Erythroblast (primary cell): ENCODE measurements at regions not wholly inside any gene's neighbourhood (a gene's known extent, or its start where the extent isn't known, plus 50 kb on each side); places are given as distances from the start of the nearest gene placed in this dataset.

Source experiments
- GATA1 ChIP-seq: IDR thresholded peaks from 2 replicates; pipeline ENCODE4 v1.6.1; 2011; ENCODE audit warnings: low read depth, mild to moderate bottlenecking, control low read depth, low read length, moderate library complexity
- POLR2A ChIP-seq: IDR thresholded peaks from 2 replicates; pipeline ENCODE4 v1.6.1; 2011; ENCODE audit warnings: mild to moderate bottlenecking, low read length

GRCh38 chr2:152942940-152943440 lies 224.6 kb downstream of the ARL6IP6 start:
- TF ChIP-seq POLR2A = no peak
- no peak for TF ChIP-seq GATA1
